Naive thymus-derived CD8-positive, alpha-beta T cell (primary cell): ENCODE measurements at regions not wholly inside any gene's neighbourhood (a gene's known extent, or its start where the extent isn't known, plus 50 kb on each side); places are given as distances from the start of the nearest gene placed in this dataset.
"Not testable (repeated sequence)": the region's sequence is repeated elsewhere in the genome, so short reads cannot be mapped to it uniquely, and the experiment has no call there.

Experiments used
- ATAC-seq, 2 donors: fragments of 150-1000 bp; cut with Tn5 transposase in 1 of 2; sonication (Bioruptor Pico), chemical (Tn5 transposase) in 1 of 2; 1 replicate in 1 of 2; 2 replicates in 1 of 2; pipeline ENCODE4 v1.10.0; 2021; ENCODE audit warnings: mild to moderate bottlenecking in 2 of 2, moderate library complexity in 2 of 2
- POLR2A ChIA-PET: fragments of 350-600 bp; sonication (Branson Sonifier 250); formaldehyde crosslinking; loops from one replicate; lab custom pipeline; 2021; ENCODE audit warnings: antibody characterized with exemption; lab: Charles Lee
- DNase-seq, 10 donors: peaks; one replicate each; pipeline versions ENCODE4 v3.0.0 to v3.0.0-alpha.2; 2020 to 2022
- H3K27ac Mint-ChIP-seq, 10 donors: one replicate each; pipeline ENCODE4 v1.8.0; 2020 to 2022; ENCODE audit warnings: mild to moderate bottlenecking in 10 of 10, mixed read lengths in 10 of 10, moderate library complexity in 4 of 10, inconsistent platforms in 1 of 10
- H3K27me3 Mint-ChIP-seq, 5 donors: one replicate each; pipeline ENCODE4 v1.8.0; 2021 to 2022; ENCODE audit warnings: mixed read lengths in 5 of 5
- H3K36me3 Mint-ChIP-seq, 3 donors: one replicate each; pipeline ENCODE4 v1.8.0; 2020 to 2022; ENCODE audit warnings: mixed read lengths in 3 of 3, mild to moderate bottlenecking in 2 of 3, inconsistent platforms in 1 of 3
- H3K4me1 Mint-ChIP-seq, 4 donors: one replicate each; pipeline ENCODE4 v1.8.0; 2021 to 2022; ENCODE audit warnings: mixed read lengths in 4 of 4
- H3K4me3 Mint-ChIP-seq, 10 donors: one replicate each; pipeline ENCODE4 v1.8.0; 2020 to 2022; ENCODE audit warnings: mild to moderate bottlenecking in 10 of 10, mixed read lengths in 10 of 10, moderate library complexity in 6 of 10, inconsistent platforms in 1 of 10
- H3K9me3 Mint-ChIP-seq, 9 donors: one replicate each; pipeline ENCODE4 v1.8.0; 2020 to 2022; ENCODE audit warnings: mixed read lengths in 9 of 9, mild to moderate bottlenecking in 3 of 9, inconsistent platforms in 1 of 9, moderate library complexity in 1 of 9

GRCh38 chr2:185240796-185241195 lies 497.8 kb upstream of the FSIP2 start:
- H3K9me3 Mint-ChIP-seq, result peaks cover 5 to 42% (median 11%) of the 10 kb centered on the region in 9 donors

GRCh38 chr2:185241556-185241955 lies 497.0 kb upstream of the FSIP2 start:
- no peaks in the 10 kb centered on the region for H3K36me3 Mint-ChIP-seq
- H3K4me3 Mint-ChIP-seq, result no peak overlapping the region
- DNase-seq (no peak), ATAC-seq (no peak)
- POLR2A ChIA-PET, result no interaction called here
- H3K4me1 Mint-ChIP-seq, result no peaks in the 10 kb centered on the region
- H3K27me3 Mint-ChIP-seq, result no peaks in the 10 kb centered on the region
- no peak overlapping the region for H3K27ac Mint-ChIP-seq
- peaks cover 5 to 38% (median 10%) of the 10 kb centered on the region in 9 donors for H3K9me3 Mint-ChIP-seq

More at GRCh38 chr2:185240796-185241195, 497.8 kb upstream of the FSIP2 start:
- POLR2A ChIA-PET, result no interaction called here
- no peak for DNase-seq
- H3K27ac Mint-ChIP-seq, result no peak overlapping the region
- H3K4me3 Mint-ChIP-seq, result no peak overlapping the region
- H3K27me3 Mint-ChIP-seq, result no peaks in the 10 kb centered on the region
- no peak for ATAC-seq
- H3K4me1 Mint-ChIP-seq, result no peaks in the 10 kb centered on the region
- no peaks in the 10 kb centered on the region for H3K36me3 Mint-ChIP-seq

GRCh38 chr2:185242462-185242861 lies 496.1 kb upstream of the FSIP2 start:
- H3K27ac Mint-ChIP-seq, result no peak overlapping the region
- DNase-seq, result no peak
- POLR2A ChIA-PET, result no interaction called here
- H3K27me3 Mint-ChIP-seq, result no peaks in the 10 kb centered on the region
- no peaks in the 10 kb centered on the region for H3K36me3 Mint-ChIP-seq
- no peak overlapping the region for H3K4me3 Mint-ChIP-seq
- ATAC-seq, result no peak
- no peaks in the 10 kb centered on the region for H3K4me1 Mint-ChIP-seq
- peaks cover 2 to 31% (median 9%) of the 10 kb centered on the region in 9 donors for H3K9me3 Mint-ChIP-seq

GRCh38 chr2:185245216-185245615 lies 493.4 kb upstream of the FSIP2 start:
- Mint-ChIP-seq H3K4me1 (no peaks in the 10 kb centered on the region), H3K27me3 (no peaks in the 10 kb centered on the region), H3K9me3 (peaks cover 0 to 21% (median 5%) of the 10 kb centered on the region in 9 donors), H3K4me3 (no peak overlapping the region), H3K27ac (no peak overlapping the region), H3K36me3 (no peaks in the 10 kb centered on the region)
- ATAC-seq, result no peak
- no peak for DNase-seq
- POLR2A ChIA-PET, result no interaction called here

GRCh38 chr2:185245806-185246205 lies 492.8 kb upstream of the FSIP2 start:
- Mint-ChIP-seq H3K4me1 (no peaks in the 10 kb centered on the region), H3K36me3 (no peaks in the 10 kb centered on the region), H3K27me3 (no peaks in the 10 kb centered on the region), H3K9me3 (peaks cover 0 to 18% (median 5%) of the 10 kb centered on the region in 9 donors), H3K4me3 (no peak overlapping the region), H3K27ac (no peak overlapping the region)
- DNase-seq (no peak), ATAC-seq (no peak)
- POLR2A ChIA-PET, result no interaction called here

GRCh38 chr2:185246717-185247116 lies 491.9 kb upstream of the FSIP2 start:
- no peaks in the 10 kb centered on the region for H3K4me1 Mint-ChIP-seq
- no peaks in the 10 kb centered on the region for H3K36me3 Mint-ChIP-seq
- H3K4me3 Mint-ChIP-seq, result no peak overlapping the region
- no peak for ATAC-seq
- peaks cover 0 to 11% (median 5%) of the 10 kb centered on the region in 9 donors for H3K9me3 Mint-ChIP-seq
- no peaks in the 10 kb centered on the region for H3K27me3 Mint-ChIP-seq
- POLR2A ChIA-PET, result no interaction called here
- DNase-seq, result no peak
- no peak overlapping the region for H3K27ac Mint-ChIP-seq

GRCh38 chr2:185255566-185255965 lies 483.0 kb upstream of the FSIP2 start:
- Mint-ChIP-seq H3K4me1 (no peaks in the 10 kb centered on the region), H3K27me3 (no peaks in the 10 kb centered on the region), H3K9me3 (peaks cover 0 to 9% (median 0%) of the 10 kb centered on the region in 9 donors), H3K36me3 (no peaks in the 10 kb centered on the region), H3K27ac (no peak overlapping the region), H3K4me3 (no peak overlapping the region)
- no peak for ATAC-seq
- POLR2A ChIA-PET, result no interaction called here
- no peak for DNase-seq

- Mint-ChIP-seq H3K27ac (no peak overlapping the region), H3K4me1 (no peaks in the 10 kb centered on the region), H3K4me3 (no peak overlapping the region), H3K9me3 (peaks cover 0 to 10% (median 0%) of the 10 kb centered on the region in 9 donors), H3K36me3 (no peaks in the 10 kb centered on the region), H3K27me3 (no peaks in the 10 kb centered on the region)
- POLR2A ChIA-PET, result no interaction called here
- DNase-seq (no peak), ATAC-seq (no peak)
Observed at GRCh38 chr2:185265747-185266146, 472.9 kb upstream of the FSIP2 start.

- peaks cover 0 to 5% (median 0%) of the 10 kb centered on the region in 9 donors for H3K9me3 Mint-ChIP-seq
- POLR2A ChIA-PET, result no interaction called here
- DNase-seq, result no peak
- H3K27me3 Mint-ChIP-seq, result no peaks in the 10 kb centered on the region
- no peak overlapping the region for H3K27ac Mint-ChIP-seq
- H3K4me1 Mint-ChIP-seq, result no peaks in the 10 kb centered on the region
- no peak for ATAC-seq
- no peak overlapping the region for H3K4me3 Mint-ChIP-seq
- H3K36me3 Mint-ChIP-seq, result no peaks in the 10 kb centered on the region
Observed at GRCh38 chr2:185268651-185269050, 470.0 kb upstream of the FSIP2 start.

GRCh38 chr2:185274718-185275484 lies 463.7 kb upstream of the FSIP2 start:
- Mint-ChIP-seq H3K27ac (no peak overlapping the region), H3K9me3 (no peaks in the 10 kb centered on the region), H3K4me1 (no peaks in the 10 kb centered on the region), H3K4me3 (no peak overlapping the region), H3K36me3 (no peaks in the 10 kb centered on the region), H3K27me3 (no peaks in the 10 kb centered on the region)
- DNase-seq (no peak), ATAC-seq (no peak)
- POLR2A ChIA-PET, result no interaction called here

- POLR2A ChIA-PET, H3K27ac Mint-ChIP-seq, H3K9me3 Mint-ChIP-seq, H3K27me3 Mint-ChIP-seq, DNase-seq, H3K4me3 Mint-ChIP-seq, ATAC-seq, H3K36me3 Mint-ChIP-seq, H3K4me1 Mint-ChIP-seq: not testable (repeated sequence)
Observed at GRCh38 chr2:185275979-185276378, 462.6 kb upstream of the FSIP2 start.

GRCh38 chr2:185278761-185279160 lies 459.8 kb upstream of the FSIP2 start:
- Mint-ChIP-seq H3K9me3 (no peaks in the 10 kb centered on the region), H3K4me1 (no peaks in the 10 kb centered on the region), H3K27me3 (no peaks in the 10 kb centered on the region), H3K36me3 (no peaks in the 10 kb centered on the region), H3K4me3 (no peak overlapping the region), H3K27ac (no peak overlapping the region)
- no peak for ATAC-seq
- POLR2A ChIA-PET, result no interaction called here
- DNase-seq, result no peak

GRCh38 chr2:185279999-185280398 lies 458.6 kb upstream of the FSIP2 start:
- Mint-ChIP-seq H3K36me3 (no peaks in the 10 kb centered on the region), H3K27me3 (no peaks in the 10 kb centered on the region), H3K4me3 (no peak overlapping the region), H3K9me3 (no peaks in the 10 kb centered on the region), H3K27ac (no peak overlapping the region), H3K4me1 (no peaks in the 10 kb centered on the region)
- DNase-seq, result no peak
- no peak for ATAC-seq
- POLR2A ChIA-PET, result no interaction called here

- no peaks in the 10 kb centered on the region for H3K36me3 Mint-ChIP-seq
- DNase-seq (no peak), ATAC-seq (no peak)
- H3K27me3 Mint-ChIP-seq, result no peaks in the 10 kb centered on the region
- no peak overlapping the region for H3K4me3 Mint-ChIP-seq
- no peaks in the 10 kb centered on the region for H3K4me1 Mint-ChIP-seq
- POLR2A ChIA-PET, result no interaction called here
- H3K9me3 Mint-ChIP-seq, result peaks cover 0 to 2% (median 0%) of the 10 kb centered on the region in 9 donors
- H3K27ac Mint-ChIP-seq, result no peak overlapping the region
Observed at GRCh38 chr2:185284696-185285095, 453.9 kb upstream of the FSIP2 start.
